ENCODE measurements at regions not wholly inside any gene's neighbourhood (a gene's known extent, or its start where the extent isn't known, plus 50 kb on each side); places are given as distances from the start of the nearest gene placed in this dataset.

GRCh38 chr12:70154960-70155589 is 88.2 kb upstream of the CNOT2 start:
- no peak for TF ChIP-seq CTCF (IDR thresholded peaks at IDR 0.05)
- TF ChIP-seq POLR2A (IDR thresholded peaks at IDR 0.05): no peak

Measured in adrenal gland (tissue), 5 donors.